Transverse colon (tissue), 1 donor: ENCODE measurements at regions not wholly inside any gene's neighbourhood (a gene's known extent, or its start where the extent isn't known, plus 50 kb on each side); places are given as distances from the start of the nearest gene placed in this dataset.

Source experiments
- EP300 ChIP-seq: sonication (generic); formaldehyde crosslinking; IDR thresholded peaks from one replicate; pipeline ENCODE4 v1.6.1; 2017; ENCODE audit warnings: antibody characterized with exemption, low read depth
- POLR2A ChIP-seq: fragments of 450-650 bp; IDR thresholded peaks from one replicate; pipeline ENCODE4 v1.6.1; 2016; ENCODE audit warnings: antibody characterized with exemption, mild to moderate bottlenecking, moderate library complexity

- TF ChIP-seq POLR2A = no peak
- no peak for TF ChIP-seq EP300
Observed at GRCh38 chr5:116380621-116381020, 194.0 kb downstream of the SEMA6A start.
